ENCODE measurements at regions not wholly inside any gene's neighbourhood (a gene's known extent, or its start where the extent isn't known, plus 50 kb on each side); places are given as distances from the start of the nearest gene placed in this dataset.
"Not testable (repeated sequence)": the region's sequence is repeated elsewhere in the genome, so short reads cannot be mapped to it uniquely, and the experiment has no call there.

DNA sequence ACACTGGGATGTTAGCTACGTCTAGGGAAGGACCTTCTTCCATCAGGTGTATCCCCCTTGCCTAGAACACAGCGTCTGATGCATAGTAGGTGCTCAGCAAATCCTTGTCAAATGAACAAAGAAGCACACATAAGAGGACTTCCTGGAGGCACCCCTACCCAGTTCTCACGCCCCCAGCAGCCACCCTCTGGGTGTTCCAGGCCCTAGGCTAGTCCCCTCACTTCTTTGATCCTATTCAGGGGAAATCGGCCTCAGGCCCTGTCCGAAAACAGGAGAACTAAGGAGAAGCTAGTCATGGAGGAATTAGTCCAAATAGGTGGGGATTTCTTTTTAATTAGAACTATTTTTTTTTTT is 84.7 kb upstream of the SIRPA start:
- no peak for DNase-seq

DNA sequence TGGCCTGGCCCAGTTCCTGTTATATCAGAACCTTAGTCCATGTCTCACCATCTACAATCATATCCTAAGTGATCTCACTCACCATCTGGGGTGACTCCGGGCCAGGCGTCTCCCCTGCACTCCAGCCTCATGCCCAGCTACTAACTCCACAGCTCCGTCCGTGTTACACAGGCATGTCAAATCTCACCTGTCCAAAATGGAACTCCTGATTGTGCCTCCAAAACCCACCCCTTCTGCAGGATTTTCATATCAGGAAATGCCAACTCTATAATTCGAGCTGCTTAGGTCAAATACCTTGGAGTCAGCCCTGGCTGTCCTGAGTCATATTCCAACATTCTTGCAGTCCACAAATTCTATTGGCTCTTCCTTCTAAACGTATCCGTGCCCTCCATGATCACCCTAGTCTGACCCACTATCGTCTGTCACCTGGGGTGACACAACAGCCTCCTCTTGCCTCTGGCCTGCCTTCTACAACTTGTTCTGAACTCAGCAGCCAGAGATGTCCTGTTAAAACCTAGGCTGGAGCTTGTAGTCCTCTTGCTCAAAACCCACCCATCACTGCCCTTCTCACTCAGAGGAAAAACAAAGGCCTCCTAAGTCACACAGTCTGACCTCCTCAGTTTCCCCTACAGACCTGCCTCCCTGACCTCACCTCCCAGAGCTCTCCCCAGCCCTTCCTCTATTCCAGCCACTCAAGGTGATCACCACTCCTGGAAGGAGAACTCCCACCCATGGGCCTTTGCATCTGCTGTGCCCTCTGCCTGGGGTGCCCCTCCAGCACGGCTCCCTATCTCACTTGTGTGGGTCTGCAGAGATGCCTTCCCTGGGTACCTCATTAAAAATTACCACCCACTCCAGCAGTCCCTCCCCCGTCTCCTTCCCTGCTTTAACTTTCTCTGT is 85.3 kb upstream of the SIRPA start:
- no peak for DNase-seq

DNA sequence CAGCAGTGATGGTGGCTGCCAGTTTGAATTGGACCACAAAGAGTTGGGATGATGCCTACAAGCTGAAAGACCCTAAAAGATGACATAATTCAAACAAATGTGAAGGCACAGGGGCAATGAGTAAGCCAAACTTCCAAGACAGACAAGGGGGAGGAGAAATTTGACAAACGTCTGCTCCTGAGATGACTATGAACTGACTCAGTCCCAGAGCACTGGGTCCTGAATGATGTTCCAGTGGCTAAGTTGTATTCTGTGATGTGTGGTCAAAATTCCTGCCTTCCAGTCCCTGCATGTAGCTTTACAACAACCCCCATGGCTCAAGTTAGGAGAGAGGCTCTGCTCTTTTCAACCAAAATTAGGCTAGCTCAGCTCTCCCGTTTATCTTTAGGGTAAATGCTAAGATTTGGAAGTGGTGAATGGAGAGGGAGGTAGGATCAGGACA is 86.1 kb upstream of the SIRPA start:
- no peak for DNase-seq

DNA sequence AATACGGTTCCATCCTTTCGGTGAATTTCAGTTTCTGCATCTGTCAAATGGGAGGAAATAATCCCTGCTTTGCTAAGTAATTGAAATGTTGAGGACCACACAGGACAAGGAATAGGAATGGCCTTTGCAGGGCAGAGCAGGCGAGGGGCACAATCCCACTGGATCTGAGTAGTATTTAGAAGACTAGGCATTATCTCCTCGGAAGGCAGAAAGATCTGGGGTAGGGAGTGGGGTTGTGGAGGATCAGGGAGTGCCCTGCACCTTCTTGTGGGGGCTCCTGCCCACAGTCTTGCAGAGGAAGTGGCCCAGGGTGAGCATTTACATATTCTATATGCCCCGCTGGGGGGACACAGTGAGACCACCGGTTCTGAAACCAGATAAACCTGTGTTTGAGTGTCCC is 87.1 kb upstream of the SIRPA start:
- DNase-seq, result no peak

DNA sequence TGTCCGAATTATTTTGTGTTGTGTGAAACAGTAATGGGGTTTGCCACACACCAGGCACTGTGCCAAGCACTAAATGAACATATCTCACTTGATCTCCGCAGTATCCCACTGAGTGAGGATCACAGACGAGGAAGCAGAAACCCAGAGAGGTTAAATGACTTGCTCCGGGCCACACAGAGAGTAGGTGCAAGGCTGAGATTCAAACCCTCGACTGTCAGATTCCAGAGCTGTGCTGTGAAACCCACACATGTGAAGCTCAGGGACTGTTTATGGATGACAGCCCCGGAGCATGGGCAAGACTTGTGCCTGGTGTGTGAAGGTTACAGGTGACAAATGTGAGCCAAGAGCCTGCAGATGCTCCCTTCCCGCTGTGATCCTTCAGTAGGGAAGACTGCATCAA is 87.8 kb upstream of the SIRPA start:
- DNase-seq, result no peak

DNA sequence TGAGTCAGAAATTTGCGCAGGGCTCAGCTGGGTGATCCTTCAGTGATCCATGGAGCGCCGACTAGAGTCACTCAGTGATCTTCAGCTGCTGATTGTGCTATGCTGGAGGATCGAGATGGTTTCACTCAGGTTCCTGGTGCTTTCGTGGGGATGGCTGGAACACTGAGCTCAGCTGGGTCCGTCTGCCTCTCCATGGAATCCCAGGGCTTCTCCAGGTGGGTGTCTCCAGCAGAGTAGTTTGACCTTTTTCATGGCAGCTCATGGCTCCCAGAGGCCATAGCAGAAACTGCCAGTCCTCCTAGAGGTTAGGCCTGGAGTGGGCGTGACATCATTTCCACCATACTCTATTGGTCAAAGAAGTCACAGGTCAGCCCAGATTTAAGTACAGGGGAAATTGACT is 88.8 kb upstream of the SIRPA start:
- DNase-seq, result no peak

DNA sequence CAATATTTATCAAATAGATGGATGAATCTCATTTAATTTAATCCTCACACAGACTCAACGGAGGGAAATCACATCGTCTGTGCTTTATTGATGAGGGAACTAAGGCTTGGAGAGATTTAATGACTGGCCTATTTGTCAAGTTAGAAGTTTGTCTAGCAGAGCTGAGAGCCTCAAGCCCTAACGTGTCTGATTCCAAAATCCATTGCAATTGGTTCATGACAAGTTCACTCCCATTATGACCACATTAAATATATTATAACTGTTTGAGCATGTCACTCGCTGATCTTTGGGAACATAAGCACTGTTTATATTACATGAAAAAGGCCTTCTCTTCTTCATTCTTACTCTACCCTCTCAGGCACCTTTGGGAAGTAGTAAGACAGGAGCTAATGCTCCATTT is 89.4 kb upstream of the SIRPA start:
- no peak for DNase-seq

DNA sequence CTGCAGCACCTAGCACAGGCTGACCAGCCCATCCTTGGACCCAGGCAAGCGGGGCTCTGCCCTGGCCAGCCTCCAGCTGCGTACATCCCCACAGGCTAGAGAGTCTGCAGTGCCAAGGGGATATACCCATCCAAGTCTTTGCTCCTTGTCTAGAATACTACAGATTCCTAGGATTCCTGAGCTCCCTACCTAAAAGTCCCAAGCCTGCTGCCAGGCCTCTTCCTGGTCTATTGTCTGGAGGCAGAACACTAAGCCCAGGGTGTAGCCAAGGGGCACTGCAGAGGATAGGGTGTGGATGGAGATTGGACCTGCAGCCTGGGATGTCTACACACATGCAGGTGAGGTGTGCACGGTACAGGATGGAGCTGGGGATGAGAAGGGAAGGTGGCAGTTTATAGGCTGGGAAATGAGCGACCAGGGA is 90.0 kb upstream of the SIRPA start:
- DNase-seq, result no peak

DNA sequence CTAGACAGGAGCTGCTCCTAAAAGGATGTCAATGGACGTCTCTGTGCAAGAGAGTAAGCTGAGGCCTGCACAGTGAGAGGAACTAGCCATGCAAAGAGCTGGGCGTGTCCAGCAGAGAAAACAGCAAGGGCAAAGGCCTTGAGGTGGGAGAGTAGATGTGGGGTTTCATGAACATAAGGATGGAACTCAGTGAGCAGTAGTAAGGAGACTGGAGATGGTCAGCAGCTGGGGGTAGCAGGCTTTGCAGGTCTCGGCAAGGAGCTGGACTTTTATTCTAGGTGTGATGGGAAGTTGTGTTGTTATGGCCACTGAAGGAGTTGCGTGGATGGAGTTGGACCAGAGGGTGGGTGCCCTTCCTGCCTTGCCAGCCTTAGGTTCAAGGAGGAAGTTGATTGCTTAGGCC is 90.7 kb upstream of the SIRPA start:
- no peak for DNase-seq

DNA sequence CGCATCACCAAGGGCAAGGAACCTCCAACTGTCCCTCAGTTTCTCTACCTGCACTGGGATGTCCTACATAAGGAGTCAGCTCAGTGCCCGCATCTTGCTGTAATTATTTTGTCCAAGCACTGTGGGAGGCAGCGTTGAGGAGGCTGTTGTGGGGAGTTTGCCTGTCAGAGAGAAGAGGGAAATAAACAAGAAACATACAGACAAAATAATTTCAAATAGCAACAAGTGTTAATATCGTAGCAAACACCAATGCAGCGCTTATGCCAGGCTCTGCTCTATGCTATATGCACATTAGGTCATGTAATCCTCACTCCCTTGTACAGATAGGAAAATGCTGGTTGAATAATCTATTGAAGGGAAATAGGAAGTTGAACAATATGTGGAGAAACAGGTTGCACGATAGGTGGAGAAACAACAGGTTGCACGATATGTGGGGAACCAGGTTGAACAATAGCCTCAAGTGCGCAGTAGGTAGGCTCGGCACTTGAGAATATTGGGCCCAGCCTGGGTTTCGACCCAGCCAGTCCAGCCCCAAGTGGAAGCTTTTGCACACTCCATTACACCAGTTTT is 91.2 kb upstream of the SIRPA start:
- DNase-seq, result no peak

DNA sequence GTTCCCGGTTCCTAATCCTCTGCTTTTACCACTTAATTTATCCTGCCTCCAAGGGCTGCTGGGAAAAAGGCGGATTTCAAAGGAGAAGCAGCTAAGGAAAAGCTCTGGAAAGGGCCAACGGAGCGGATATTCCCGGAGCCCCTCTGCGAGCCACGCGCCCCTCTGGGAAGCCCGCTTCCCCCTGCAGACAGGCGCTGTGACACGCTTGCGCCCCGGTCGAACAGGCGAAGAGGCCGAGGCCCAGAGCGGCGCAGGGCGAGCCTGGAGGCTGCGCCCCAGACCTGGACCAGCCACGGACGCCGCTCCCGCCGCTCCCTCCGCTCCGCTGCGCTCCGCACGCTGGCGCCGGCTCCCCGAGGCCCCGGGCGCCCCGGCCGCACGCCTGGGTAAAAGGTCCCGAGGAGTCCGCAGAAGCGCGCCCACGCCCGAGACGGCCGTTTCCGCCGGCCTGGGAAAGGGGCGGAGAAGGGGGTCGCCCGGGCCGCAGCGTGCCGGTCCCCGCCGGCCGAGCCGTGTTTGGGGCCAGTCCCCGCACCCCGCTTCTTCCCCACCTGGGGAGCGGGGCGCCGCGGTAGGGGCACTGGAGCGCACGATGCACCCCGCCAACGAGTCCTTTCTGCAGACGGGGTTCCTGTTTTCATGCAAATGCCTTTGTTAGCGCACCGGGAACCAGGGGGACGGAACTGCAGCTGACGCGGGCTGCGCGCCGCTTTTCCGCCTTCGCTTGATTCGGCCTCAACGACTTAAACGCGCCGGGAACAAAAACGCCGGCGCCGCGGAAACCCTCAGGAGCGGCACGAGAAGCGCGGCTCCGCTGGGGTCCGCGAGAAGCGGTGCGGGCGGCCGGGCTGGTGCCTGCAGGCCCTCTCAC is 91.9 kb upstream of the SIRPA start:
- peak; percentile 52 for DNase-seq

DNA sequence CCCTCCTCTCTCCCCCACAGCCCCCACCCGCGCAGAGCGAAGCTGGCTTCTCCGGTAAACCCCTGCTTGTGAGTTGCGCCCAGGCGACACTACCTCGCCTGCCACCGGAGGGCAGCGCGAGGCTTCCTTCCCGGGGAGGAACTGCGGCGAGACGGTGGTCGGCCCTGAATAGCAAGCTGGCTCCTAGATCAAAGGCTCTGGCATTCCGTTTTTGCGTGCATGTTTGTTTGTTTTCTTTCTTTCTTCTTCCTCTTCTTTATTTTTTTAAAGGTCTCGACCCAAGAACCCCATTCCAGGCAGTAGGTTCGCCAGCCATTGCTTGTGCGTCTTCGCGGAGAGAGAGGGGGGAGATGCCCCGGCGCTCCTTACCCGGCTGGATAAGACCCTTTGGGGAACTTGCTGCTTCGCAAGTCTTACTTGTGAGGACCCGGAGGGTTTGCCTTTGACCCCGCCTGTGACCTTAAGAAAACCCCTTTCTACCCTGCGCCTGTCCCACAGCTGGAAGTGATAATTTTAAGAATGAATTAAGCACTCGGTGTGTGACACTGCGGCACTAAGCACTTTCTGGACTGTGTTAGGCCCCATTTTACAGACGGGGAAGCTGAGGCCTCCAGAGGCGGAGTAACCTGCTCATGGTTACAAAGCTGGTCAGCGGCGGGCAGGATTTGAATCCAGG is 92.7 kb upstream of the SIRPA start:
- peak; percentile 56 for DNase-seq

DNA sequence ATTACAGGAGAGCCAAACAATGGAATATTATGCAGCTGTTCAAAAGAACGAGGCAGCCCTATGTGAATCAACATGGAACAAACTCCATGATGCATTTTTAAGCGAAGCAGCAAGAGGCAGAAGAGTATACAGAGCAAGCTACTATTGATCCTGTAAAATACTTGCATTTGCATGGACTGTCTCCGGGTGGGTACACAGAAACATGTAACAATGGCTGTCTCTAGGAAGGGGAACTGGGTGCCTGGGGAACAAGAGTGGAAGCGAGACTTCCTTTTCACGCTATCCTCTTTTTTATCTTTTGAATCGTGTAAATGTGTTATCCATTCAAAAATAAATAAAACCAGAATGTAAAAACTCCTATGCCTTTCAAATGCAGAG is 93.3 kb upstream of the SIRPA start:
- DNase-seq, result no peak

DNA sequence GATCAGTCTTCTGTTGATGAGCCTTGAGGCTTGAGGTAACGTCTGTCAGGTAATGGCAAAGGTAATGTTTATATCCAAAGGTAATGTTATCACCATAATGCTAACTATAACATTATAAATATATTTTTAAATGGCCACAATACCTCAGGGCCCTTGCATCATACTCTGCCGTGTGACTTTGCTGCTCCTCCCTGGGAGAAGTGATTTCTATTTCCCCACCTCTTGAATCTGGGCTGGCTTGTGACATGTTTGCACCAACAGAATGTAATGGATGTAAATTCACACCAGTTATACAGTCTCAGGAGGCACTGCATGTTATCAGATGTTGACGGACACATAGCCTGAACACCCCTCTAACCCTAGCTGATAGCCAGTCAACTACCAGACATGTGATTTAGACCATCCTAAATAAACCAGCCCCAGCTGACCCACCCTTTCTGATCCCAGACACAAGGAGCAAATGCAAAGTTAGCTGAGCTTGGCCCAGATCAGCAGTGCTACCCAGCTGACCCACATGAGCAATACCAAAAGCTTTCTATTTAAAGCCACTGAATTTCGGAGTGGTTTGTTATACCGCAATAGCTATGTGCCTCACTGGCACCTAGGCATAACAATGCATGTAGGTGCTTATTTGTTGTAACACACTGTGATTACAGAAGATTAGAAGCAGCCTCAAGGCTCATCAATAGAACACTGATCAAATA is 93.8 kb upstream of the SIRPA start:
- DNase-seq, result no peak

DNA sequence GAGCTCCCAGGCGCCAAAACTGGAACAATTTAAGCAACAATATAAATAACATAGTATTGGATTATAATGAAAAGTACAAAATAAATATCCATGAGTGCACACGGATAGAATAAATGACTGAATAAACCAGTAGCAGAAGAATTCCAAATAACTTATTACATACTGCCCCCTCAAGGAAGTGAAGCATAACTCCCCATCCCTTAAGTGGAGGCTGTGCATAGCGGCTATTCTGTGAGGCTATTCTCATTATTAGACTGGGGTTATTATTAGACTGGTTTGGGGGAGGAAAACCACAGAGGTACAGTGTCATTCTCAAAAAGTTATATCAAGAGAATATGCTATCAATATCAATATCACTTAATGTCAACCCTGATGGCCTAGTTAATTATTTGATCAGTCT is 94.4 kb upstream of the SIRPA start:
- no peak for DNase-seq

DNA sequence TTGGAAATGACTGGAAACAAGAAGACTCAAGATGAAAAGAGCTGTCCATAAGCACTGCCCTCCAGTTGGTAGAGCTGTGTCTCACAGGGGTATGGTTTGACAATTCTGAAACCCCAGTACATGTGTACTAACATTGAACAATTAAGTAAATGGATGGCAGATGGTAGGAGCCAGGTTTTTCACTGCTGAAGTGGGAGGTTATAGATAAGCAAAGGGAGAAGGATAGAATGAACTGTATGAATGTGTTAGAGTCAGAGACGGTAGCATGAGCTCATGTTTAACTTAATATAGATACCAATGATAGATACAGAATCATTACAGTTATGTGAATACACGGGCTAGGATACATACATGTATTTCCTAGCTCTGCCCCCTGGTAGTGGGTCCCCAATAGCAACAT is 95.0 kb upstream of the SIRPA start:
- no peak for DNase-seq

DNA sequence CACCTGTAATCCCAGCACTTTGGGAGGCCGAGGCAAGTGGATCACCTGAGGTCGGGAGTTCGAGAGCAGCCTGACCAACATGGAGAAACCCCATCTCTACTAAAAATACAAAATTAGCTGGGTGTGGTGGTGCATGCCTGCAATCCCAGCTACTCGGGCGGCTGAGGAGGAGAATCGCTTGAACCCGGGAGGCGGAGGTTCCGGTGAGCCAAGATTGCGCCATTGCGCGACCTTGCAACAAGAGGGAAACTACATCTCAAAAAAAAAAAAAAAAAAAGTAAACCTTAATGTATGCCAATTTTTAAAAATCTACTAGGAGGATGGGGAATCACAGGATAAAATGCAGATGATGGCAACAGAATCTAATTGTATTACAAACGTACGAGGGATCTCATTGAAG is 95.5 kb upstream of the SIRPA start:
- DNase-seq, result not testable (repeated sequence)

DNA sequence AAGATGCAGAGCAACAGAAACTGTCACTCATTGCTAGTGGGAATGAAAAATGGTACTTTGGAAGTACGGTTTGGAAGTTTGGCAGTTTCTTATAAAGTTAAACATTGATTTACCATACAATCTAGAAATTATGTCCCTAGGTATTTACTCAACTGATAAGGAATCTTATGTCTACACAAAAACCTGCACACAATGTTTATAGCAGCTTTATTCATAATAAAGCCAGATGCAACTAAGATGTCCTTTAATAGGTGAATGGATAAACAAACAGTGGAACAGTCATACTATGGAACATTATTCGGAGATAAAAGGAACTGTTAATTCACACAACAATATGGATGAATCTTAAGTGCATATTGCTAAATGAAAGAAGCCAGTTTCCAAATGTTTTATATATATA is 96.2 kb upstream of the SIRPA start:
- DNase-seq, result no peak

DNA sequence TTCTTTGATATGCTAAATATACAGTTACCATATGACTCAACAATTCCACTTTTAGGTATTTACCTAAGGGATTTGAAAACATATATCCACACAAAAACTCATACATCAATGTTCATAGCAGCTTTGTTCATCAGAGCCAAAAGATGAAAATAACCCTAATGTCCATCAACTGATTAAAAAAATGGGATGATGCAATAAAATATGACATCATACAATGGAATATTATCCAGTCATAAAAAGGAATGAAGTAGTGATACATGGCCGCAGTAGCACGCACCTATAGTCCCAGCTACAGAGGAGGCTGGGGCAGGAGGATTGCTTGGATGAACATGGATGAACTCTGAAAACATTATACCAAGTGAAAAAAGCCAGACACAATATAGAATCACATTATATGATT is 101.4 kb upstream of the SIRPA start:
- no peak for DNase-seq

DNA sequence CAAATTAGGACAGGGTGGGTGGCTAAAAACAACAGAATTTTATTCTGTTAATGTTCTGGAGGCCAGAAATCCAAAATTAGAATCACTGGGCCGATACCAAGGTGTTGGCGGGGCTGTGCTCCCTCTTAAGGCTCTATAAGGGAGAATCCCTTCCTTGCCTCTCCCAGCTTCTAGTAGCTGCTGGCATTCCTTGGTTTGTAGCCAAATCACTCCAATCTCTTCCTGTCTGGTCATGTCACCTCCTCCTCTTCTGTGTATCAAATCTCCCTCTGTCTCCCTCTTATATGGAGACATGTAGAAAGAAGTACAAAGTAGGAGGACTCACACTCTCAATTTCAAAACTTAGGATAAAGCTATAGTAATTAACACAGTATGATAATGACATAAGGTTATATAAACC is 102.9 kb upstream of the SIRPA start:
- DNase-seq, result no peak

DNA sequence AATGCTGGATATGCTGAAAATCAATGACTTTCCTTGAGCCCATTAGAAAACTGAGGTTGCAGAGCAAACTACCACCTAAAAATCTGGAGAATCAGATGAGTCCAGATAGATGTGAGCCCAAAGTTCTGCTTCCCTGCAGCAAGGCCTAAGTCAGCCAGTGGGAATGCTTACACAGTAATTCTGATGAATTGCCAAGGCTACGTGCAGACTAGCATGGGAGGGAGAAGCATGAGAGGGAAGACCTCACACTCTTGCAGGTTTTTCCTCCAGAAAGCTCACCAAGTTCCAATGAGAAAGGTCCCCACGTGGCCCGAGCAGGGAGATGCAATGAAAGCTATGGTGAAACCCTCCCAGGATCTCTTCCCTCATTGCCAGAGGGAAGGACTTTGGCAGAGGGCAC is 104.8 kb upstream of the SIRPA start:
- no peak for DNase-seq

DNA sequence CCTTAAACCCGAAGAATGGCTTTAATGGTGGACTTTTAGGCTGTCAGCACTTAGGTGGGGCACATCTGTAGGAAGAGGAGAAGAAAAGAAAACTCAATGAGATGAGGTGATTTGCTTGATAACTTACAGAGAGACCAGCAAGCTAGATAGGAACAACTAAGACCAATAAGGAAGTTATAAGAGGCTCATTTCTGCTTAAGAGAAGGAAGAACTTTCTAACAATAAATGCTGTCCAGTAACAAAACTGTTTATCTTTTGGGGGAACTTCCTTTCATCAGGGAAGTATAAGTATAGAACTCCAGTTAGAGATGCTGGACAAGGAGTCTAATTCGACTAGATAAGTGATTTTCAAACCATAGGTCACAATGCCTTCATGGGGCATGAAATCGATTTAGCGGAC is 107.2 kb upstream of the SIRPA start:
- DNase-seq, result no peak

DNA sequence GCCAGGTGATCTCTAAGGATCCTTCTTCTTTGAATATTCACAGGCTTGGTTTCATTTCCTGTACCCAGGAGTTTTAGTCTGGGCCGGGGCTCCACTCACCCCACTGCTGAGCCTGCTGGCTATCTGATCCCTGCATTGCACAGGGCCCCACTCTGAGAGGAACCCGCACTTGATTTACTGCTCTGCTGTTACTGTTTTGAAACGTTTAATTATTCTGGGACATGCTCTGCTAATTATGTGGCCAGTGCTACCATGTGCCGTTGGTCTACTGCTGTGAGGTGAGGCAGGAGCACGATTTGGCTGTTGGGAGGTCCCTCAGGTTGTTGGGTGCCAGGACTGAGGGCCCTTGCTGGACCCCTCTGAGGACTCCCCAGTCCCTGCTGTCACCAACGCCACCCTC is 108.7 kb upstream of the SIRPA start:
- no peak for DNase-seq
